ENCODE measurements at regions not wholly inside any gene's neighbourhood (a gene's known extent, or its start where the extent isn't known, plus 50 kb on each side); places are given as distances from the start of the nearest gene placed in this dataset.

GRCh38 chr13:97889803-97890202, 63.7 kb upstream of the IPO5 start:
- Mint-ChIP-seq H3K4me3 (no peak overlapping the region), H3K4me1 (no peaks in the 10 kb centered on the region), H3K27ac (no peak overlapping the region), H3K27me3 (ENCODE audit: low read depth) (no peaks in the 10 kb centered on the region), H3K36me3 (peaks cover 6% of the 10 kb centered on the region), H3K9me3 (peaks cover 28% of the 10 kb centered on the region)
- ChIA-PET CTCF (interaction anchor here (1.2 kb wide), 1 partner anchor 34 kb away, joined by 3 read pairs; no protein-coding TSS in a partner anchor), POLR2A (no interaction called here)
- DNase-seq (ENCODE audit: low spot score) (no peak), ATAC-seq (no peak)
- TF ChIP-seq OVOL2 (CRISPR knock-in tag; IDR thresholded peaks at IDR 0.05; ENCODE audit: borderline replicate concordance), result no peak
- TF ChIP-seq JUN (CRISPR knock-in tag; IDR thresholded peaks at IDR 0.05), result no peak
- no peak for TF ChIP-seq SOX15 (CRISPR knock-in tag; IDR thresholded peaks at IDR 0.05)
- no peak for TF ChIP-seq RORB (CRISPR knock-in tag; IDR thresholded peaks at IDR 0.05)
- no peak for TF ChIP-seq TCF7 (CRISPR knock-in tag; IDR thresholded peaks at IDR 0.05; ENCODE audit: low read depth)
- TF ChIP-seq, protein P1, sequence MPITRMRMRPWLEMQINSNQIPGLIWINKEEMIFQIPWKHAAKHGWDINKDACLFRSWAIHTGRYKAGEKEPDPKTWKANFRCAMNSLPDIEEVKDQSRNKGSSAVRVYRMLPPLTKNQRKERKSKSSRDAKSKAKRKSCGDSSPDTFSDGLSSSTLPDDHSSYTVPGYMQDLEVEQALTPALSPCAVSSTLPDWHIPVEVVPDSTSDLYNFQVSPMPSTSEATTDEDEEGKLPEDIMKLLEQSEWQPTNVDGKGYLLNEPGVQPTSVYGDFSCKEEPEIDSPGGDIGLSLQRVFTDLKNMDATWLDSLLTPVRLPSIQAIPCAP (CRISPR knock-in tag; IDR thresholded peaks at IDR 0.05), result no peak
- TF ChIP-seq NR2C2 (CRISPR knock-in tag; IDR thresholded peaks at IDR 0.05), result no peak
- no peak for TF ChIP-seq ZNF416 (CRISPR knock-in tag; IDR thresholded peaks at IDR 0.05)
- TF ChIP-seq, protein P2, sequence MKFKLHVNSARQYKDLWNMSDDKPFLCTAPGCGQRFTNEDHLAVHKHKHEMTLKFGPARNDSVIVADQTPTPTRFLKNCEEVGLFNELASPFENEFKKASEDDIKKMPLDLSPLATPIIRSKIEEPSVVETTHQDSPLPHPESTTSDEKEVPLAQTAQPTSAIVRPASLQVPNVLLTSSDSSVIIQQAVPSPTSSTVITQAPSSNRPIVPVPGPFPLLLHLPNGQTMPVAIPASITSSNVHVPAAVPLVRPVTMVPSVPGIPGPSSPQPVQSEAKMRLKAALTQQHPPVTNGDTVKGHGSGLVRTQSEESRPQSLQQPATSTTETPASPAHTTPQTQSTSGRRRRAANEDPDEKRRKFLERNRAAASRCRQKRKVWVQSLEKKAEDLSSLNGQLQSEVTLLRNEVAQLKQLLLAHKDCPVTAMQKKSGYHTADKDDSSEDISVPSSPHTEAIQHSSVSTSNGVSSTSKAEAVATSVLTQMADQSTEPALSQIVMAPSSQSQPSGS (CRISPR knock-in tag; IDR thresholded peaks at IDR 0.05; ENCODE audit: borderline replicate concordance, low read depth), result no peak
- TF ChIP-seq ELF4 (CRISPR knock-in tag; IDR thresholded peaks at IDR 0.05; ENCODE audit: low read depth), result no peak
- TF ChIP-seq USF2 (CRISPR knock-in tag; IDR thresholded peaks at IDR 0.05), result no peak
- no peak for TF ChIP-seq ZNF219 (CRISPR knock-in tag; IDR thresholded peaks at IDR 0.05; ENCODE audit: borderline replicate concordance)
- TF ChIP-seq SMAD3 (CRISPR knock-in tag; IDR thresholded peaks at IDR 0.05; ENCODE audit: borderline replicate concordance), result no peak
- no peak for TF ChIP-seq ETV6 (CRISPR knock-in tag; IDR thresholded peaks at IDR 0.05)
- TF ChIP-seq PRRX2 (CRISPR knock-in tag; IDR thresholded peaks at IDR 0.05), result no peak
- TF ChIP-seq, protein P3, sequence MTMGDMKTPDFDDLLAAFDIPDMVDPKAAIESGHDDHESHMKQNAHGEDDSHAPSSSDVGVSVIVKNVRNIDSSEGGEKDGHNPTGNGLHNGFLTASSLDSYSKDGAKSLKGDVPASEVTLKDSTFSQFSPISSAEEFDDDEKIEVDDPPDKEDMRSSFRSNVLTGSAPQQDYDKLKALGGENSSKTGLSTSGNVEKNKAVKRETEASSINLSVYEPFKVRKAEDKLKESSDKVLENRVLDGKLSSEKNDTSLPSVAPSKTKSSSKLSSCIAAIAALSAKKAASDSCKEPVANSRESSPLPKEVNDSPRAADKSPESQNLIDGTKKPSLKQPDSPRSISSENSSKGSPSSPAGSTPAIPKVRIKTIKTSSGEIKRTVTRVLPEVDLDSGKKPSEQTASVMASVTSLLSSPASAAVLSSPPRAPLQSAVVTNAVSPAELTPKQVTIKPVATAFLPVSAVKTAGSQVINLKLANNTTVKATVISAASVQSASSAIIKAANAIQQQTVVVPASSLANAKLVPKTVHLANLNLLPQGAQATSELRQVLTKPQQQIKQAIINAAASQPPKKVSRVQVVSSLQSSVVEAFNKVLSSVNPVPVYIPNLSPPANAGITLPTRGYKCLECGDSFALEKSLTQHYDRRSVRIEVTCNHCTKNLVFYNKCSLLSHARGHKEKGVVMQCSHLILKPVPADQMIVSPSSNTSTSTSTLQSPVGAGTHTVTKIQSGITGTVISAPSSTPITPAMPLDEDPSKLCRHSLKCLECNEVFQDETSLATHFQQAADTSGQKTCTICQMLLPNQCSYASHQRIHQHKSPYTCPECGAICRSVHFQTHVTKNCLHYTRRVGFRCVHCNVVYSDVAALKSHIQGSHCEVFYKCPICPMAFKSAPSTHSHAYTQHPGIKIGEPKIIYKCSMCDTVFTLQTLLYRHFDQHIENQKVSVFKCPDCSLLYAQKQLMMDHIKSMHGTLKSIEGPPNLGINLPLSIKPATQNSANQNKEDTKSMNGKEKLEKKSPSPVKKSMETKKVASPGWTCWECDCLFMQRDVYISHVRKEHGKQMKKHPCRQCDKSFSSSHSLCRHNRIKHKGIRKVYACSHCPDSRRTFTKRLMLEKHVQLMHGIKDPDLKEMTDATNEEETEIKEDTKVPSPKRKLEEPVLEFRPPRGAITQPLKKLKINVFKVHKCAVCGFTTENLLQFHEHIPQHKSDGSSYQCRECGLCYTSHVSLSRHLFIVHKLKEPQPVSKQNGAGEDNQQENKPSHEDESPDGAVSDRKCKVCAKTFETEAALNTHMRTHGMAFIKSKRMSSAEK (CRISPR knock-in tag; IDR thresholded peaks at IDR 0.05; ENCODE audit: borderline replicate concordance), result no peak
- no peak for TF ChIP-seq FOXK1 (CRISPR knock-in tag; IDR thresholded peaks at IDR 0.05)
- TF ChIP-seq RELA (CRISPR knock-in tag; IDR thresholded peaks at IDR 0.05; ENCODE audit: borderline replicate concordance), result no peak
- TF ChIP-seq FOXP4 (CRISPR knock-in tag; IDR thresholded peaks at IDR 0.05), result no peak
